ENCODE measurements at regions not wholly inside any gene's neighbourhood (a gene's known extent, or its start where the extent isn't known, plus 50 kb on each side); places are given as distances from the start of the nearest gene placed in this dataset.

GRCh38 chr1:187275346-187275745, 446.6 kb downstream of the PLA2G4A start:
- no peaks in the 10 kb centered on the region for H3K4me1 ChIP-seq (ENCODE audit: insufficient read depth, low read length)
- no peak overlapping the region for H3K4me3 ChIP-seq (ENCODE audit: insufficient read depth, low read length)
- no peaks in the 10 kb centered on the region for H4K20me1 ChIP-seq (ENCODE audit: insufficient read depth, low read length)
- H2AFZ ChIP-seq (ENCODE audit: low read length) = no peak overlapping the region
- H3K79me2 ChIP-seq (ENCODE audit: insufficient read depth, low read length) = no peaks in the 10 kb centered on the region
- TF ChIP-seq CTCF (IDR thresholded peaks at IDR 0.05; ENCODE audit: extremely low read depth, low read depth, low read length) = no peak
- H3K4me2 ChIP-seq (ENCODE audit: insufficient read depth, low read length) = no peak overlapping the region
- H3K9me3 ChIP-seq (ENCODE audit: low read depth, low read length) = no peaks in the 10 kb centered on the region
- no peak for DNase-seq (ENCODE audit: insufficient read length, low spot score, missing footprints)
- no peaks in the 10 kb centered on the region for H3K36me3 ChIP-seq (ENCODE audit: insufficient read depth, low read length)
- H3K27me3 ChIP-seq (ENCODE audit: insufficient read depth, low read length) = no peaks in the 10 kb centered on the region
- no peak overlapping the region for H3K27ac ChIP-seq (ENCODE audit: low read depth, low read length)

GRCh38 chr1:187275985-187276575, 447.3 kb downstream of the PLA2G4A start:
- Histone ChIP-seq H3K27ac (ENCODE audit: low read depth, low read length) (no peak overlapping the region), H3K36me3 (ENCODE audit: insufficient read depth, low read length) (no peaks in the 10 kb centered on the region), H3K79me2 (ENCODE audit: insufficient read depth, low read length) (no peaks in the 10 kb centered on the region), H3K4me2 (ENCODE audit: insufficient read depth, low read length) (no peak overlapping the region), H2AFZ (ENCODE audit: low read length) (no peak overlapping the region), H3K27me3 (ENCODE audit: insufficient read depth, low read length) (no peaks in the 10 kb centered on the region), H3K4me1 (ENCODE audit: insufficient read depth, low read length) (no peaks in the 10 kb centered on the region), H4K20me1 (ENCODE audit: insufficient read depth, low read length) (no peaks in the 10 kb centered on the region), H3K9me3 (ENCODE audit: low read depth, low read length) (no peaks in the 10 kb centered on the region), H3K4me3 (ENCODE audit: insufficient read depth, low read length) (no peak overlapping the region)
- no peak for TF ChIP-seq CTCF (IDR thresholded peaks at IDR 0.05; ENCODE audit: extremely low read depth, low read depth, low read length)
- no peak for DNase-seq (ENCODE audit: insufficient read length, low spot score, missing footprints)

- no peak for TF ChIP-seq CTCF (IDR thresholded peaks at IDR 0.05; ENCODE audit: extremely low read depth, low read depth, low read length)
- Histone ChIP-seq H3K4me3 (ENCODE audit: insufficient read depth, low read length) (no peak overlapping the region), H3K27ac (ENCODE audit: low read depth, low read length) (no peak overlapping the region), H3K27me3 (ENCODE audit: insufficient read depth, low read length) (no peaks in the 10 kb centered on the region), H3K9me3 (ENCODE audit: low read depth, low read length) (no peaks in the 10 kb centered on the region), H3K36me3 (ENCODE audit: insufficient read depth, low read length) (no peaks in the 10 kb centered on the region), H4K20me1 (ENCODE audit: insufficient read depth, low read length) (no peaks in the 10 kb centered on the region), H3K4me2 (ENCODE audit: insufficient read depth, low read length) (no peak overlapping the region), H2AFZ (ENCODE audit: low read length) (no peak overlapping the region), H3K79me2 (ENCODE audit: insufficient read depth, low read length) (no peaks in the 10 kb centered on the region), H3K4me1 (ENCODE audit: insufficient read depth, low read length) (no peaks in the 10 kb centered on the region)
- no peak for DNase-seq (ENCODE audit: insufficient read length, low spot score, missing footprints)
These were observed 447.9 kb downstream of the PLA2G4A start for GRCh38 chr1:187276677-187277076.

GRCh38 chr1:187280031-187280430, 451.3 kb downstream of the PLA2G4A start:
- H3K79me2 ChIP-seq (ENCODE audit: insufficient read depth, low read length) = no peaks in the 10 kb centered on the region
- no peak overlapping the region for H2AFZ ChIP-seq (ENCODE audit: low read length)
- peak; percentile 6 for DNase-seq (ENCODE audit: insufficient read length, low spot score, missing footprints)
- H3K4me3 ChIP-seq (ENCODE audit: insufficient read depth, low read length) = no peak overlapping the region
- no peaks in the 10 kb centered on the region for H3K4me1 ChIP-seq (ENCODE audit: insufficient read depth, low read length)
- H3K9me3 ChIP-seq (ENCODE audit: low read depth, low read length) = no peaks in the 10 kb centered on the region
- no peaks in the 10 kb centered on the region for H3K27me3 ChIP-seq (ENCODE audit: insufficient read depth, low read length)
- H3K27ac ChIP-seq (ENCODE audit: low read depth, low read length) = no peak overlapping the region
- no peaks in the 10 kb centered on the region for H4K20me1 ChIP-seq (ENCODE audit: insufficient read depth, low read length)
- no peak overlapping the region for H3K4me2 ChIP-seq (ENCODE audit: insufficient read depth, low read length)
- no peaks in the 10 kb centered on the region for H3K36me3 ChIP-seq (ENCODE audit: insufficient read depth, low read length)
- TF ChIP-seq CTCF (IDR thresholded peaks at IDR 0.05; ENCODE audit: extremely low read depth, low read depth, low read length) = no peak
